PFSK-1 (cell line): ENCODE measurements at regions not wholly inside any gene's neighbourhood (a gene's known extent, or its start where the extent isn't known, plus 50 kb on each side); places are given as distances from the start of the nearest gene placed in this dataset.

Experiments used
- FOXP2 ChIP-seq: optimal IDR thresholded peaks from 2 replicates; pipeline ENCODE3; 2011; ENCODE audit warnings: borderline replicate concordance, control low read depth, inconsistent platforms; ENCODE audit not compliant: insufficient read depth; ENCODE audit errors: extremely low read length, extremely low read depth
- POLR2AphosphoS5 ChIP-seq: IDR thresholded peaks from 2 replicates; pipeline ENCODE4 v1.6.1; 2012; ENCODE audit warnings: low read depth, mild to moderate bottlenecking, control low read depth, low read length, moderate library complexity
- SIN3A ChIP-seq: IDR thresholded peaks from 2 replicates; pipeline ENCODE4 v1.6.1; 2012; ENCODE audit warnings: mild to moderate bottlenecking, low read length, moderate library complexity, borderline replicate concordance; ENCODE audit not compliant: insufficient read depth
- TAF1 ChIP-seq: IDR thresholded peaks from 2 replicates; pipeline ENCODE4 v1.6.1; 2012; ENCODE audit warnings: low read length, control low read depth, borderline replicate concordance; ENCODE audit not compliant: insufficient read depth
- TF ChIP-seq, protein P1 (sequence below), 2 experiments: IDR thresholded peaks; 2 replicates each; pipeline versions ENCODE4 v1.6.1 to v1.8.0; 2011 to 2012; ENCODE audit warnings: low read depth in 2 of 2, low read length in 2 of 2, control low read depth in 1 of 2, inconsistent platforms in 1 of 2, mild to moderate bottlenecking in 1 of 2, moderate library complexity in 1 of 2; ENCODE audit not compliant: insufficient read depth in 1 of 2

GRCh38 chr10:100653957-100654781 is 91.2 kb upstream of the PAX2 start:
- peak; percentile 29 for TF ChIP-seq FOXP2
- TF ChIP-seq POLR2AphosphoS5 = no peak

- TF ChIP-seq POLR2AphosphoS5 (no peak), SIN3A (no peak), TAF1 (no peak), FOXP2 (no peak)
- TF ChIP-seq, protein P1, sequence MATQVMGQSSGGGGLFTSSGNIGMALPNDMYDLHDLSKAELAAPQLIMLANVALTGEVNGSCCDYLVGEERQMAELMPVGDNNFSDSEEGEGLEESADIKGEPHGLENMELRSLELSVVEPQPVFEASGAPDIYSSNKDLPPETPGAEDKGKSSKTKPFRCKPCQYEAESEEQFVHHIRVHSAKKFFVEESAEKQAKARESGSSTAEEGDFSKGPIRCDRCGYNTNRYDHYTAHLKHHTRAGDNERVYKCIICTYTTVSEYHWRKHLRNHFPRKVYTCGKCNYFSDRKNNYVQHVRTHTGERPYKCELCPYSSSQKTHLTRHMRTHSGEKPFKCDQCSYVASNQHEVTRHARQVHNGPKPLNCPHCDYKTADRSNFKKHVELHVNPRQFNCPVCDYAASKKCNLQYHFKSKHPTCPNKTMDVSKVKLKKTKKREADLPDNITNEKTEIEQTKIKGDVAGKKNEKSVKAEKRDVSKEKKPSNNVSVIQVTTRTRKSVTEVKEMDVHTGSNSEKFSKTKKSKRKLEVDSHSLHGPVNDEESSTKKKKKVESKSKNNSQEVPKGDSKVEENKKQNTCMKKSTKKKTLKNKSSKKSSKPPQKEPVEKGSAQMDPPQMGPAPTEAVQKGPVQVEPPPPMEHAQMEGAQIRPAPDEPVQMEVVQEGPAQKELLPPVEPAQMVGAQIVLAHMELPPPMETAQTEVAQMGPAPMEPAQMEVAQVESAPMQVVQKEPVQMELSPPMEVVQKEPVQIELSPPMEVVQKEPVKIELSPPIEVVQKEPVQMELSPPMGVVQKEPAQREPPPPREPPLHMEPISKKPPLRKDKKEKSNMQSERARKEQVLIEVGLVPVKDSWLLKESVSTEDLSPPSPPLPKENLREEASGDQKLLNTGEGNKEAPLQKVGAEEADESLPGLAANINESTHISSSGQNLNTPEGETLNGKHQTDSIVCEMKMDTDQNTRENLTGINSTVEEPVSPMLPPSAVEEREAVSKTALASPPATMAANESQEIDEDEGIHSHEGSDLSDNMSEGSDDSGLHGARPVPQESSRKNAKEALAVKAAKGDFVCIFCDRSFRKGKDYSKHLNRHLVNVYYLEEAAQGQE (IDR thresholded peaks at IDR 0.05; ENCODE audit: insufficient read depth in 1 of 2, low read depth in 2 of 2, low read length in 2 of 2) = no peak
Measured at GRCh38 chr10:100654782-100655325, 90.5 kb upstream of the PAX2 start.

DNA sequence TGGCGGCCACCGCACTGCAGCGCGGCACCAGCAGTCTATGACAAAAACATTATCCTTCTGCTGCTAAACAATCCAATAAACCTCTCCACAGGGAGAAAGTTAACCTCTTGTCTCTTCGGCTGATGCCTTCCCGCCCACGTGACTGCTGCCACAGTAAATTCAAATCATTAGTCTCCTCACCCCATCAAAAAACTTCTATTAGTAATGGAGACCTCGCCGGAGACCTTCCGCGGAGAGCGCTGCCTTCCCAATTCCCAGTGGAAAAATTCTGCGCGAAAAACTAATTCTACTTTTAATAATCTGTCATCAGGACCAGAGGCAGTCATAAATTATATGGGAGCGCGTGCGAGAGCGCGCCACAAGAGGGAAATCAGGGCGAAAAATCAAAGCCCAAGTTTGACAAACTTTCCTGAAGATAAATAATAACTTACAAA is 90.0 kb upstream of the PAX2 start:
- no peak for TF ChIP-seq TAF1
- TF ChIP-seq, protein P1 (IDR thresholded peaks at IDR 0.05; ENCODE audit: insufficient read depth in 1 of 2, low read depth in 2 of 2, low read length in 2 of 2) = no peak

- TF ChIP-seq POLR2AphosphoS5 (no peak), FOXP2 (no peak), TAF1 (no peak), SIN3A (no peak)
- TF ChIP-seq, protein P1 (IDR thresholded peaks at IDR 0.05; ENCODE audit: insufficient read depth in 1 of 2, low read depth in 2 of 2, low read length in 2 of 2) = no peak
Measured at GRCh38 chr10:100655760-100656421, 89.5 kb upstream of the PAX2 start.

DNA sequence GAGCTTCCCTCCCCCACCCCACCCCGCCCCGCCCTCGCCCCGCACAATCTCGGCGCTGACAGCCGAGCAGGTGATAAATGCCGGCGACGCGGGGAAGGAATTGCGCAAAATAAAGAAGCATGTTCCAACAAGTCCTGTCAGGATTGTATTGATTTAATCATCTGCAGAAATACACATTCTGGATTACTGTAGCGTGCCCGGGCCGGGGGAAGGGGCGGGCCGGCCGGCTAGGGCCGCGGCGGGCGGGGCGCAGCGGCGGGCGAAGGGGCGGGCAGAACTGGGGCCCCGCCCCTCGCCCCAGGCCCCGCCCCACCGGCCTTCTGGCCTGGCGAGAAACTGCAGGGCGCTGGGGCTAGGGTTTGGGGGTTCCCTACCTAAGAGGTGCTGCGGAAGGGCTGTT is 88.9 kb upstream of the PAX2 start:
- TF ChIP-seq SIN3A (no peak), POLR2AphosphoS5 (no peak), TAF1 (no peak), FOXP2 (no peak)
- TF ChIP-seq, protein P1 (IDR thresholded peaks at IDR 0.05; ENCODE audit: insufficient read depth in 1 of 2, low read depth in 2 of 2, low read length in 2 of 2) = no peak
